ENCODE measurements at regions not wholly inside any gene's neighbourhood (a gene's known extent, or its start where the extent isn't known, plus 50 kb on each side); places are given as distances from the start of the nearest gene placed in this dataset.

GRCh38 chr22:22092101-22092500 is 109.5 kb upstream of the TOP3B start:
- Mint-ChIP-seq H3K36me3 (ENCODE audit: low read depth) (peaks cover 49% of the 10 kb centered on the region), H3K27me3 (no peaks in the 10 kb centered on the region), H3K4me1 (peaks cover 28% of the 10 kb centered on the region), H3K9me3 (peaks cover 30% of the 10 kb centered on the region), H3K4me3 (no peak overlapping the region), H3K27ac (no peak overlapping the region)
- no peak for ATAC-seq (ENCODE audit: low read depth)
- POLR2A ChIA-PET, result no interaction called here
- intact Hi-C loops (cut with micrococcal nuclease), result no loop called here
- CTCF ChIA-PET, result no interaction called here
- DNase-seq, result no peak
- TF ChIP-seq CTCF (IDR thresholded peaks at IDR 0.05), result no peak

GRCh38 chr22:22091400-22091878 is 108.9 kb upstream of the TOP3B start:
- Mint-ChIP-seq H3K9me3 (peaks cover 24% of the 10 kb centered on the region), H3K27me3 (no peaks in the 10 kb centered on the region), H3K27ac (no peak overlapping the region), H3K4me1 (peaks cover 21% of the 10 kb centered on the region), H3K36me3 (ENCODE audit: low read depth) (peaks cover 43% of the 10 kb centered on the region), H3K4me3 (no peak overlapping the region)
- ChIA-PET CTCF (no interaction called here), POLR2A (no interaction called here)
- DNase-seq, result no peak
- intact Hi-C loops (cut with micrococcal nuclease), result no loop called here
- no peak for ATAC-seq (ENCODE audit: low read depth)
- no peak for TF ChIP-seq CTCF (IDR thresholded peaks at IDR 0.05)

- intact Hi-C loops (cut with micrococcal nuclease), result no loop called here
- H3K4me1 Mint-ChIP-seq, result peaks cover 21% of the 10 kb centered on the region
- no peaks in the 10 kb centered on the region for H3K27me3 Mint-ChIP-seq
- ChIA-PET CTCF (no interaction called here), POLR2A (no interaction called here)
- DNase-seq (no peak), ATAC-seq (ENCODE audit: low read depth) (no peak)
- no peak overlapping the region for H3K4me3 Mint-ChIP-seq
- H3K36me3 Mint-ChIP-seq (ENCODE audit: low read depth), result peaks cover 40% of the 10 kb centered on the region
- H3K27ac Mint-ChIP-seq, result no peak overlapping the region
- no peak for TF ChIP-seq CTCF (IDR thresholded peaks at IDR 0.05)
- H3K9me3 Mint-ChIP-seq, result peaks cover 19% of the 10 kb centered on the region
Measured at GRCh38 chr22:22090650-22091399, 108.2 kb upstream of the TOP3B start.

- intact Hi-C loops (cut with micrococcal nuclease), result no loop called here
- ATAC-seq (ENCODE audit: low read depth), result no peak
- no peak for DNase-seq
- H3K9me3 Mint-ChIP-seq, result peaks cover 9% of the 10 kb centered on the region
- peaks cover 29% of the 10 kb centered on the region for H3K36me3 Mint-ChIP-seq (ENCODE audit: low read depth)
- CTCF ChIA-PET, result no interaction called here
- no peak for TF ChIP-seq CTCF (IDR thresholded peaks at IDR 0.05)
- no peak overlapping the region for H3K27ac Mint-ChIP-seq
- no peak overlapping the region for H3K4me3 Mint-ChIP-seq
- POLR2A ChIA-PET, result no interaction called here
- no peaks in the 10 kb centered on the region for H3K27me3 Mint-ChIP-seq
- H3K4me1 Mint-ChIP-seq, result peaks cover 20% of the 10 kb centered on the region
Measured at GRCh38 chr22:22089459-22090308, 107.1 kb upstream of the TOP3B start.

Measured in activated B cell treated with CpG ODN at 0.5 μM for 24 hours (primary cell).